Colonic mucosa (tissue), 4 donors: ENCODE measurements at regions not wholly inside any gene's neighbourhood (a gene's known extent, or its start where the extent isn't known, plus 50 kb on each side); places are given as distances from the start of the nearest gene placed in this dataset.

Experiments
- DNase-seq: peaks from one replicate; pipeline ENCODE4 v3.0.0-alpha.2; 2020
- H3K27ac ChIP-seq: fragments of 200-600 bp; one replicate; pipeline ENCODE4 v1.8.0; 2021
- H3K27me3 ChIP-seq: fragments of 200-600 bp; one replicate; pipeline ENCODE4 v1.8.0; 2021
- H3K36me3 ChIP-seq: fragments of 200-600 bp; one replicate; pipeline ENCODE4 v1.8.0; 2021
- H3K4me1 ChIP-seq: fragments of 200-600 bp; one replicate; pipeline ENCODE4 v1.8.0; 2021; ENCODE audit warnings: mild to moderate bottlenecking
- H3K4me3 ChIP-seq: fragments of 200-600 bp; one replicate; pipeline ENCODE4 v1.8.0; 2021
- H3K9ac ChIP-seq, 2 donors: one replicate each; pipeline ENCODE4 v1.7.0; 2013; ENCODE audit warnings: control low read depth in 2 of 2, low read depth in 2 of 2, low read length in 2 of 2
- H3K9me3 ChIP-seq: fragments of 200-600 bp; one replicate; pipeline ENCODE4 v1.8.0; 2021
- intact Hi-C: fragments of 100-400 bp; cut with DNase I; formaldehyde crosslinking; loops from one replicate; pipeline ENCODE4 v1.14.1; 2022
- TF ChIP-seq, protein P1 (sequence below): fragments of 200-600 bp; IDR thresholded peaks from one replicate; pipeline ENCODE4 v1.8.0; 2022; ENCODE audit warnings: antibody characterized with exemption, mild to moderate bottlenecking
- donor health status: healthy.
- donor health status: DM: no; HTN: no; CAD: no.
- donor health status: DM: no; HTN: no; CAD: no.

DNA sequence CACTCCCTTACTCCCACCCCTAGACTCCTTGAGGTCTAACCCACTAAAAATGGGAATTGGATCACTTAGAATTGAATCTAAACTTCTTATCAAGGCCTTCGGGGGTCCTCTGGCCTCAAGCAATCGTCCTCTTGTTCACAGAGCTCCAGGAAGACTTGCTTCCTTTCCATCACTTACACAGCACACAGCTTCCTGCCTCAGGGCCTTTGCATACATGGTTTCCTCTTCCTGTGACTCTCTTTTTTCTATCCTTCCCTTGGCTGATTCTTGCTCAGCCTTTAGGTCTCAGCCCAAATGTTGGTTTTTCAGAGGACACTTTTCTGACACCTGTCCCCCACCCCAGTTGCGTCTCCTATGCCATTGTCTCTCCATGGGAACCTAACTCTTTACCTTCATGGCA lies 50.0 kb upstream of the ALDH1B1 start:
- H3K9ac ChIP-seq, result no peak overlapping the region
- no peak for DNase-seq
- intact Hi-C loops, result no loop called here
- H3K4me3 ChIP-seq, result no peak overlapping the region
- H3K36me3 ChIP-seq, result no peaks in the 10 kb centered on the region
- H3K4me1 ChIP-seq, result no peaks in the 10 kb centered on the region
- H3K27me3 ChIP-seq, result no peaks in the 10 kb centered on the region
- H3K9me3 ChIP-seq, result no peaks in the 10 kb centered on the region
- H3K27ac ChIP-seq, result no peak overlapping the region
- TF ChIP-seq, protein P1, sequence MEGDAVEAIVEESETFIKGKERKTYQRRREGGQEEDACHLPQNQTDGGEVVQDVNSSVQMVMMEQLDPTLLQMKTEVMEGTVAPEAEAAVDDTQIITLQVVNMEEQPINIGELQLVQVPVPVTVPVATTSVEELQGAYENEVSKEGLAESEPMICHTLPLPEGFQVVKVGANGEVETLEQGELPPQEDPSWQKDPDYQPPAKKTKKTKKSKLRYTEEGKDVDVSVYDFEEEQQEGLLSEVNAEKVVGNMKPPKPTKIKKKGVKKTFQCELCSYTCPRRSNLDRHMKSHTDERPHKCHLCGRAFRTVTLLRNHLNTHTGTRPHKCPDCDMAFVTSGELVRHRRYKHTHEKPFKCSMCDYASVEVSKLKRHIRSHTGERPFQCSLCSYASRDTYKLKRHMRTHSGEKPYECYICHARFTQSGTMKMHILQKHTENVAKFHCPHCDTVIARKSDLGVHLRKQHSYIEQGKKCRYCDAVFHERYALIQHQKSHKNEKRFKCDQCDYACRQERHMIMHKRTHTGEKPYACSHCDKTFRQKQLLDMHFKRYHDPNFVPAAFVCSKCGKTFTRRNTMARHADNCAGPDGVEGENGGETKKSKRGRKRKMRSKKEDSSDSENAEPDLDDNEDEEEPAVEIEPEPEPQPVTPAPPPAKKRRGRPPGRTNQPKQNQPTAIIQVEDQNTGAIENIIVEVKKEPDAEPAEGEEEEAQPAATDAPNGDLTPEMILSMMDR, result no peak

DNA sequence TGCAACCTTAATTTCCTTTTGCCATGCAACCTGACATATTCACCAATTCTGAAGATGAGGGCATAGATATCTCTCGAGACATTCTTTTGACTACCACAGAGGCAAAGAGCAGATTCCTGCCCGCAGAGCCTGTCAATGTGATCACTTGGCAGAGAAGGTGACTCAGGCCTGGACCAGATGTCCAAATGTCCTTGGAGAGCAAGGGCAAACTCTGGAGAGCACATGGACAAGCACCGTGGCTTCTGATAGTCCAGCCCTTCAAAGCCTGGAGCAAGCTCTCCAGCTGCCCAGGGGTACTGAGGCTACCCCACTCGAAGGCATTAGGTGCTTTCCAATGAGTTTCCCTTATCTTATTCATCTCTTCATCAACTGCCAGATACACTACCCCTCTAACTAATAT lies 50.4 kb upstream of the ALDH1B1 start:
- Histone ChIP-seq H3K36me3 (no peaks in the 10 kb centered on the region), H3K27ac (no peak overlapping the region), H3K4me3 (no peak overlapping the region), H3K9ac (no peak overlapping the region), H3K4me1 (no peaks in the 10 kb centered on the region), H3K9me3 (no peaks in the 10 kb centered on the region), H3K27me3 (no peaks in the 10 kb centered on the region)
- TF ChIP-seq, protein P1, result no peak
- DNase-seq, result no peak
- intact Hi-C loops, result no loop called here

DNA sequence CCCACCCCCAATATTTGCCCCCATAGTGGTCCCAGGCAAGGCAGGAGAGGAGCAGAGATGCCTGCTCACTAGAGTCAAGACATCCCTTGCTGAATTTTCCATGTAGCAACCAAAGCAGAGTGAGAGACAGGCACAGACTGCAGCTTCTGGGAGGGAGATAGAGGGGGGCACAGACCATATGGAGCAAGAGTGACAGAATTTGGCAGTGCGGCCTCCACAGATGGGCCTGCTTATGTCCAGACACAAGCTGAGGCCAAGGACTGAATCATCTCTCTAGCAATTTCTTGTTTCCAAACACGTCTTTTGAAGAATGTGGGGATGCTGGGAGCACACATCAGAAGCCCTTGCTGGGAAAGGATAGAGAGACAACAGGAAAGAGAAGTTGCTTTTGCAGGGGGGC lies 53.0 kb upstream of the ALDH1B1 start:
- intact Hi-C loops, result no loop called here
- Histone ChIP-seq H3K27ac (peak overlapping the region; percentile 22), H3K9me3 (no peaks in the 10 kb centered on the region), H3K27me3 (no peaks in the 10 kb centered on the region), H3K36me3 (no peaks in the 10 kb centered on the region), H3K4me3 (no peak overlapping the region), H3K9ac (no peak overlapping the region), H3K4me1 (no peaks in the 10 kb centered on the region)
- DNase-seq, result no peak
- TF ChIP-seq, protein P1, result no peak

DNA sequence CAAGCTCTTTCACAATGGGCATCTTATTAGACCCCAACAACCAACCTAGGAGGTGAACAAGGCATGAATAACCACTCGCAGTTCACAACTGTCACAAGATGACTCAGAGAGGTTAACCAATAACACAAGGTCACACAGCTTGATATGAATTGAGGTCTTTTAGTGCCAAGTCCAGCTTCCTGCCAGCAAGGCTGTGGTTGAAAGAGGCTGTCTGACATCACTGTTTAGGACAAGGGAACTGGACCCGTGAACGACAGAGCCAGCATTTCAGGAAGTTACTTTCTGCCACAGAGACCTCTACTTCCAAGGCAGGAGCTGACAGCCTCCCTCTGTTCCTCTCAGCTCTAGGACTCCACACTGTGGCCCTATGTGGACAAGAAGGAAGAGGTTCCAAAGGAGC lies 53.4 kb upstream of the ALDH1B1 start:
- H3K4me1 ChIP-seq, result no peaks in the 10 kb centered on the region
- TF ChIP-seq, protein P1, result no peak
- no peak overlapping the region for H3K9ac ChIP-seq
- intact Hi-C loops, result no loop called here
- H3K27me3 ChIP-seq, result no peaks in the 10 kb centered on the region
- H3K4me3 ChIP-seq, result no peak overlapping the region
- H3K36me3 ChIP-seq, result no peaks in the 10 kb centered on the region
- DNase-seq, result no peak
- no peaks in the 10 kb centered on the region for H3K9me3 ChIP-seq
- peak overlapping the region; percentile 22 for H3K27ac ChIP-seq

DNA sequence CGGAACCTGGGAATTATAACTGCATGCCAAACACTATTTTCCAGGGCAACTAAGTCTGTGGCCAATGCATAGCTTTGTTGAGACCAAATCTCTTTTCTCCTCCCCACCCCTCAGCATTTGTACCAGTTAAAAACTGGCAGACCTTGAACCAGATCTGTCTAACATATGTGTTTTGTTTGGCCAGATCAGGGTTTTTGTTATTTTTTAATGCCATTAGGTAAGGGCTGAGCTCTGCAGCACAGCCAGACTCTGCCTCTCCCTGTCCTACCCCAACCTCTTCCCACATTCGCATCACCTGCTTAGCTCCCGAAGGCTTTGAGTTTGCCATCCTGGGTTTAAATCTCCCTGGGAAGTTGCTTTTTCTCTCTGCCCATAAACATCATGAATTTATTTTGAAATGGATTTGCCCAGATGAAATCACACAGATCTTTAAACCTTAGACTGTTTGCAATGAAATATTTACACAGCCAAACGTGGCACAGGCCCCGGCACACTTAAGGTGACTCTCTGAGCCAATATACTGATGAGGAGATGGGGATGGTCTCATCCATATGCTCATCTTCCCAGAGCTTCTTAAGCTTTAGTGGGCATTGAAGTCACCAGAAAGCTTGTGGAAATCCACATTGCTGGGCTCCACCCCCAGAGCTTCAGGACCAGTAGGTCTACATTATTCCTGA lies 54.0 kb upstream of the ALDH1B1 start:
- Histone ChIP-seq H3K4me3 (no peak overlapping the region), H3K27ac (no peak overlapping the region), H3K9me3 (no peaks in the 10 kb centered on the region), H3K4me1 (no peaks in the 10 kb centered on the region), H3K9ac (no peak overlapping the region), H3K36me3 (no peaks in the 10 kb centered on the region), H3K27me3 (no peaks in the 10 kb centered on the region)
- TF ChIP-seq, protein P1, result no peak
- intact Hi-C loops, result no loop called here
- DNase-seq, result no peak
